Body of pancreas (tissue), 4 donors: ENCODE measurements at regions not wholly inside any gene's neighbourhood (a gene's known extent, or its start where the extent isn't known, plus 50 kb on each side); places are given as distances from the start of the nearest gene placed in this dataset.

Experiments
- POLR2A ChIP-seq, 3 donors: fragments of 450-650 bp; IDR thresholded peaks; one replicate each; pipeline ENCODE4 v1.6.1; 2016; ENCODE audit warnings: antibody characterized with exemption in 3 of 3, mild to moderate bottlenecking in 2 of 3
- TF ChIP-seq, protein P1 (sequence below), 7 experiments: fragments of 450-650 bp in 4 of 7; fragments of 200-600 bp in 3 of 7; sonication (generic) in 3 of 7; IDR thresholded peaks; one replicate each; pipeline ENCODE4 v1.5.1; 2016 to 2019; ENCODE audit warnings: antibody characterized with exemption in 7 of 7

DNA sequence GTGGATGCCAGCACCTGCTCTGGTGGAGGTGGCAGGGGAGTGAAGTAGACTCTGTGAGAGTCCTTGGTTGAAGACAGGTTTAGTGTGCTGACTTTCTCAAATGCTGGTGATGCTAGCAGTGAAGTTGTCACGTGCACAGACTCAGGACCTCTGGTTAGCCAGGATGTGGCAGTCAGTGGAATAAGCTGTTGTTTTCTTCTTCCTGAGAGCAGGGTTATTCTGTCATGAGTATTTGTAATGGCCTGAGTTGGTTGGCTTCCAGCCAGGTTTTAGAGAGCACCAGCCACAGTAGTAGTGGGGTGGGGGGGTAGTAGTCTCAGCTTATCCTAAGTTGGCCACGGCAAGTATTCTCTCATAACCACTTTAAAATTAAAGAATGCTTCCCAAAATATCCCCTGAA is 169.7 kb upstream of the FOXN2 start:
- TF ChIP-seq, protein P1, sequence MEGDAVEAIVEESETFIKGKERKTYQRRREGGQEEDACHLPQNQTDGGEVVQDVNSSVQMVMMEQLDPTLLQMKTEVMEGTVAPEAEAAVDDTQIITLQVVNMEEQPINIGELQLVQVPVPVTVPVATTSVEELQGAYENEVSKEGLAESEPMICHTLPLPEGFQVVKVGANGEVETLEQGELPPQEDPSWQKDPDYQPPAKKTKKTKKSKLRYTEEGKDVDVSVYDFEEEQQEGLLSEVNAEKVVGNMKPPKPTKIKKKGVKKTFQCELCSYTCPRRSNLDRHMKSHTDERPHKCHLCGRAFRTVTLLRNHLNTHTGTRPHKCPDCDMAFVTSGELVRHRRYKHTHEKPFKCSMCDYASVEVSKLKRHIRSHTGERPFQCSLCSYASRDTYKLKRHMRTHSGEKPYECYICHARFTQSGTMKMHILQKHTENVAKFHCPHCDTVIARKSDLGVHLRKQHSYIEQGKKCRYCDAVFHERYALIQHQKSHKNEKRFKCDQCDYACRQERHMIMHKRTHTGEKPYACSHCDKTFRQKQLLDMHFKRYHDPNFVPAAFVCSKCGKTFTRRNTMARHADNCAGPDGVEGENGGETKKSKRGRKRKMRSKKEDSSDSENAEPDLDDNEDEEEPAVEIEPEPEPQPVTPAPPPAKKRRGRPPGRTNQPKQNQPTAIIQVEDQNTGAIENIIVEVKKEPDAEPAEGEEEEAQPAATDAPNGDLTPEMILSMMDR (IDR thresholded peaks at IDR 0.05): no peak
- no peak for TF ChIP-seq POLR2A (IDR thresholded peaks at IDR 0.05)
